ENCODE measurements at regions not wholly inside any gene's neighbourhood (a gene's known extent, or its start where the extent isn't known, plus 50 kb on each side); places are given as distances from the start of the nearest gene placed in this dataset.

DNA sequence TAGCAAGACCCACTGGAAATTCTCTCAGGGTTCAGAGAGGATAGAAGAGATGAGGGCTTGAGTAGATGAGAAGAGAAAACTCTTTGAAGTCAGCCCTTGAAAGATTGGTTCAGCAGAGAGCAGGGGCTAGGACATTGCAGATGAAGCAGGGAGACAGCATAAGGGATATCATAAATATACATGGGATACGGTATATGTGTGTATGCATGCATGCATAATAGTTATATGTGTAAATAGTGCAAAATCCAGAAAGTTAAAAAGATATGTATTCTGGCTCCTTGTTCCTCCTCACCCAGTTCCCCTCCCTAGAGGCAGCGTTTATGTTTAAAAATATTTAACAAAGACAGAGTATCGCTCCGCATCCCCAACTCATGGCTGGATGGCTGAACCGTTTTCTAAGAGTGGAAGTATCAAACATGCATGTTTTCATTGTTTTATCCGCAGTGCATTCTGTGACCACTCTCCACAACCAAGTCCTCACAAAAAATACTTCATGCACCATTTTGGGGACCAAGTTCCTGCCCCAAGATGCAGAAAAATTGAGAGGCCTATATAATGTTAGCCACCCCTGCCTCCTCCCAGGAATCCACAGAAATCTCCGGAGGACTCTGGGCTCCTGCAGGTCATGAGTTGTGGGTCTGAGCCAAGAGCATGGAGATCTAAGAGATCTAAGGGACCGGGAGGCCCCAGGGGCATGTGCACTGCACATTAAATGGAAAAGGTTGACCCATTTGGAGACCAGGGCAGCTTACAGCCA lies 119.5 kb downstream of the MTX3 start:
- CTCF ChIA-PET = no interaction called here
- TF ChIP-seq, protein P1, sequence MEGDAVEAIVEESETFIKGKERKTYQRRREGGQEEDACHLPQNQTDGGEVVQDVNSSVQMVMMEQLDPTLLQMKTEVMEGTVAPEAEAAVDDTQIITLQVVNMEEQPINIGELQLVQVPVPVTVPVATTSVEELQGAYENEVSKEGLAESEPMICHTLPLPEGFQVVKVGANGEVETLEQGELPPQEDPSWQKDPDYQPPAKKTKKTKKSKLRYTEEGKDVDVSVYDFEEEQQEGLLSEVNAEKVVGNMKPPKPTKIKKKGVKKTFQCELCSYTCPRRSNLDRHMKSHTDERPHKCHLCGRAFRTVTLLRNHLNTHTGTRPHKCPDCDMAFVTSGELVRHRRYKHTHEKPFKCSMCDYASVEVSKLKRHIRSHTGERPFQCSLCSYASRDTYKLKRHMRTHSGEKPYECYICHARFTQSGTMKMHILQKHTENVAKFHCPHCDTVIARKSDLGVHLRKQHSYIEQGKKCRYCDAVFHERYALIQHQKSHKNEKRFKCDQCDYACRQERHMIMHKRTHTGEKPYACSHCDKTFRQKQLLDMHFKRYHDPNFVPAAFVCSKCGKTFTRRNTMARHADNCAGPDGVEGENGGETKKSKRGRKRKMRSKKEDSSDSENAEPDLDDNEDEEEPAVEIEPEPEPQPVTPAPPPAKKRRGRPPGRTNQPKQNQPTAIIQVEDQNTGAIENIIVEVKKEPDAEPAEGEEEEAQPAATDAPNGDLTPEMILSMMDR (IDR thresholded peaks at IDR 0.05; ENCODE audit: insufficient read depth, low read depth, low read length) = no peak

DNA sequence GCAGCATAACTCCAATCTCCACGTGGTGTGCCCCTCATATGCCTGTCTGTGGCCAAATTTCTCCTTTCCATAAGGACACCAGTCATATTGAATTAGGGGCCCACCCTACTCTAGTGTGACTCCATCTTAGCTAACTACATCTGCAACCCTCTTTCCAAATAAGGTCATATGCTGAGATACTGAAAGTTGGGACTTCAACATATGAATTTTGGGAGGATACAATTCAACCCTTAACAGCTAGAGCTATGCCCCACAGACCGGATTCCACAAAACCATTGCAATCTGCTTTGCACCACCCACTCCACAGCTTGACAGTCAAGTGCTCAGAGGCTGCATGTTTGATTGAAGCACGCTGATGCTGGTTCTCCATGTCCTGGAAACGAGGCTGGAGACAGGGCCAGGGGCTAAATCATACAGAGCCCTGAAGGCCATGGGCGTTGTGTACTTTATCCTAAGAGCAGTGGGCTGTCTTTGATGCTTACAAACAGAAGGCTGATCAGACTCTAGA lies 122.8 kb downstream of the MTX3 start:
- ChIA-PET POLR2A (no interaction called here), CTCF (interaction anchor here (0.8 to 1.6 kb wide), 2 partner anchors 10 to 12 kb away, joined by 3 to 4 read pairs; no protein-coding TSS in a partner anchor)
- Histone ChIP-seq H3K4me3 (ENCODE audit: low read depth, low read length) (no peak overlapping the region), H3K27me3 (ENCODE audit: control insufficient read depth, insufficient read depth, low read length) (peaks cover 5% of the 10 kb centered on the region), H3K36me3 (ENCODE audit: control insufficient read depth, insufficient read depth, low read length) (no peaks in the 10 kb centered on the region)
- TF ChIP-seq, protein P1 (IDR thresholded peaks at IDR 0.05; ENCODE audit: insufficient read depth, low read depth, low read length) = no peak
- DNase-seq (ENCODE audit: low read depth) = no peak

More for the DNA sequence above, 119.5 kb downstream of the MTX3 start:
- no peaks in the 10 kb centered on the region for H3K36me3 ChIP-seq (ENCODE audit: control insufficient read depth, insufficient read depth, low read length)
- H3K27me3 ChIP-seq (ENCODE audit: control insufficient read depth, insufficient read depth, low read length) = peaks cover 5% of the 10 kb centered on the region
- POLR2A ChIA-PET = no interaction called here
- H3K4me3 ChIP-seq (ENCODE audit: low read depth, low read length) = no peak overlapping the region
- no peak for DNase-seq (ENCODE audit: low read depth)

DNA sequence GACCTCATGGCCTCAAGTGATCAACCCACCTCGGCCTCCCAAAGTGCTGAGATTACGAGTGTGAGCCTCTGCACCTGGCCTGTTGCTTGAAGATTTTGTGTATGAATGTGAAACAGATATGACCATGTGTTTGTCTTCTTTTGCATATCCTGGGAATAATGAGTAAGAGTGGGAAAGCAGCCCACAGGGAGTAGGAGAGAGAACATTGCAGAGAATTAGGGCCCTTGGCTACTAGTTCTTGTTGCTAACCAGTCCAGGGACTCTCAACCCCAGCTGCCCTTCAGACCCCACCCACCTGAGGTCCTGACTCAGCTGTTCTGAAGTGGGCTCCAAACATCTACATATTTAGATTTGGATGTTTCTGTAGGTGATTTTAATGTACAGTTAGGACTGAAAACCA lies 125.5 kb downstream of the MTX3 start:
- CTCF ChIA-PET = interaction anchor here (1.0 kb wide), 1 partner anchor 218 kb away, joined by 3 read pairs; no protein-coding TSS in a partner anchor
- no peak overlapping the region for H3K4me3 ChIP-seq (ENCODE audit: low read depth, low read length)
- peaks cover 4% of the 10 kb centered on the region for H3K27me3 ChIP-seq (ENCODE audit: control insufficient read depth, insufficient read depth, low read length)
- TF ChIP-seq, protein P1 (IDR thresholded peaks at IDR 0.05; ENCODE audit: insufficient read depth, low read depth, low read length) = no peak
- POLR2A ChIA-PET = no interaction called here
- no peak for DNase-seq (ENCODE audit: low read depth)
- no peaks in the 10 kb centered on the region for H3K36me3 ChIP-seq (ENCODE audit: control insufficient read depth, insufficient read depth, low read length)

DNA sequence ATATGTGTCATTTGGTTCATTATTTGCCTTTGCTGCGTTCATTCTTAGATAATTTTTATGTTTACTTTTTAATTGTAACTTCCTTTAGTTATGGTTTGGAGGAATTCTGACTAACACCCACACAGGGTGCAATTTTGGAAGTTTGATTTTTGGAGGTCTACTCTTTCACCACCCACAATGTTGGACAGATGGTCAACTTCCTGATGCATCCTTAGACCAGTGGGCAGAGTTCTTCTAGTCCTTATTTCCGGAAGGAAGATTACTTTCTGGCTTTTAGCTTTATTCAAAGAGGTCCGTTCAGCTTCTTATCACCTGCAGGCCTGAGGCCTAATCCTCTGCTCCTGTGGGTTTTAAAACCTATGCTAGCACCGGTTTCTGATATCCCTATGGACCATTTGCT lies 126.7 kb downstream of the MTX3 start:
- CTCF ChIA-PET = no interaction called here

DNA sequence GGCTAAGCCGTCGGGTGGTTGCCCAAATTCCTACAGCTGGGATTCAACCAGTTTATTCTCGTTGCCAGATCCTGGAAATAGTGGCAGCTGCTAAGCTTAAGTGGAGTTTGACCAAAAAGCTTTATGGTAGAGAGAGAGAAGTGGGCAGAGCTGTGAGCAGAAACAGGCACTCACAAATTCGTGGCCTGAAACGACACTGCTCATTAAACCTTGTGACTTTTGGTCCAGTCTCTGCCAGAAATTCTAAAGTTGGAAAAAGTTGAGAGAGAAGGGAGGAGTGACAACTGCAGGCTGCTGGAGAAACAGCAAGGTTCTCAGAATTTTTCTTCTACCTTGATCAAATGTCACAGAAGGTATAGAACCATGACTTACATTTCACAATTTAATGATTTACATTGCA lies 131.5 kb downstream of the MTX3 start:
- DNase-seq (ENCODE audit: low read depth) = no peak
- no peaks in the 10 kb centered on the region for H3K27me3 ChIP-seq (ENCODE audit: control insufficient read depth, insufficient read depth, low read length)
- no peaks in the 10 kb centered on the region for H3K36me3 ChIP-seq (ENCODE audit: control insufficient read depth, insufficient read depth, low read length)
- TF ChIP-seq, protein P1 (IDR thresholded peaks at IDR 0.05; ENCODE audit: insufficient read depth, low read depth, low read length) = no peak
- no peak overlapping the region for H3K4me3 ChIP-seq (ENCODE audit: low read depth, low read length)
- CTCF ChIA-PET = interaction anchor here (0.6 to 1.3 kb wide), 2 partner anchors 297 to 835 kb away, joined by 3 read pairs; no protein-coding TSS in a partner anchor
- POLR2A ChIA-PET = no interaction called here

More for the DNA sequence above, 126.7 kb downstream of the MTX3 start:
- TF ChIP-seq, protein P1 (IDR thresholded peaks at IDR 0.05; ENCODE audit: insufficient read depth, low read depth, low read length) = no peak
- Histone ChIP-seq H3K4me3 (ENCODE audit: low read depth, low read length) (no peak overlapping the region), H3K36me3 (ENCODE audit: control insufficient read depth, insufficient read depth, low read length) (no peaks in the 10 kb centered on the region), H3K27me3 (ENCODE audit: control insufficient read depth, insufficient read depth, low read length) (peaks cover 4% of the 10 kb centered on the region)
- no peak for DNase-seq (ENCODE audit: low read depth)
- POLR2A ChIA-PET = no interaction called here

Measured in BJ (cell line).